ENCODE measurements at regions not wholly inside any gene's neighbourhood (a gene's known extent, or its start where the extent isn't known, plus 50 kb on each side); places are given as distances from the start of the nearest gene placed in this dataset.

GRCh38 chr14:81673930-81674329 lies 140.3 kb upstream of the SEL1L start:
- DNase-seq = no peak

GRCh38 chr14:81676395-81676794 lies 142.7 kb upstream of the SEL1L start:
- DNase-seq = no peak

GRCh38 chr14:81676879-81677278 lies 143.2 kb upstream of the SEL1L start:
- DNase-seq = no peak

- DNase-seq = no peak
Measured at GRCh38 chr14:81677736-81678135, 144.1 kb upstream of the SEL1L start.

- DNase-seq = no peak
Measured at GRCh38 chr14:81679226-81679625, 145.6 kb upstream of the SEL1L start.

GRCh38 chr14:81681541-81681940 lies 147.9 kb upstream of the SEL1L start:
- DNase-seq = no peak

GRCh38 chr14:81682134-81682533 lies 148.5 kb upstream of the SEL1L start:
- DNase-seq = no peak

- no peak for DNase-seq
Measured at GRCh38 chr14:81682701-81683100, 149.0 kb upstream of the SEL1L start.

GRCh38 chr14:81684696-81685095 lies 151.0 kb upstream of the SEL1L start:
- DNase-seq = no peak

- DNase-seq = no peak
Measured at GRCh38 chr14:81686512-81686911, 152.9 kb upstream of the SEL1L start.

- no peak for DNase-seq
Measured at GRCh38 chr14:81691931-81692330, 158.3 kb upstream of the SEL1L start.

GRCh38 chr14:81694419-81694818 lies 160.8 kb upstream of the SEL1L start:
- no peak for DNase-seq

- no peak for DNase-seq
Measured at GRCh38 chr14:81709681-81710080, 176.0 kb upstream of the SEL1L start.

GRCh38 chr14:81710232-81710845 lies 176.7 kb upstream of the SEL1L start:
- no peak for DNase-seq

GRCh38 chr14:81715731-81716130 lies 182.1 kb upstream of the SEL1L start:
- DNase-seq = no peak

GRCh38 chr14:81716953-81717352 lies 183.3 kb upstream of the SEL1L start:
- DNase-seq = no peak

GRCh38 chr14:81723956-81724355 lies 190.3 kb upstream of the SEL1L start:
- no peak for DNase-seq

GRCh38 chr14:81727218-81727617 lies 193.6 kb upstream of the SEL1L start:
- DNase-seq = no peak

GRCh38 chr14:81728447-81728846 lies 194.8 kb upstream of the SEL1L start:
- DNase-seq = no peak

- DNase-seq = no peak
Measured at GRCh38 chr14:81729622-81730021, 196.0 kb upstream of the SEL1L start.

- no peak for DNase-seq
Measured at GRCh38 chr14:81737938-81738337, 204.3 kb upstream of the SEL1L start.

- no peak for DNase-seq
Measured at GRCh38 chr14:81738946-81739659, 205.4 kb upstream of the SEL1L start.

GRCh38 chr14:81743605-81744004 lies 210.0 kb upstream of the SEL1L start:
- no peak for DNase-seq

- no peak for DNase-seq
Measured at GRCh38 chr14:81751198-81751597, 217.5 kb upstream of the SEL1L start.

GRCh38 chr14:81759541-81759940 lies 225.9 kb upstream of the SEL1L start:
- DNase-seq = no peak
